ENCODE measurements at regions not wholly inside any gene's neighbourhood (a gene's known extent, or its start where the extent isn't known, plus 50 kb on each side); places are given as distances from the start of the nearest gene placed in this dataset.
"Not testable (repeated sequence)": the region's sequence is repeated elsewhere in the genome, so short reads cannot be mapped to it uniquely, and the experiment has no call there.

DNA sequence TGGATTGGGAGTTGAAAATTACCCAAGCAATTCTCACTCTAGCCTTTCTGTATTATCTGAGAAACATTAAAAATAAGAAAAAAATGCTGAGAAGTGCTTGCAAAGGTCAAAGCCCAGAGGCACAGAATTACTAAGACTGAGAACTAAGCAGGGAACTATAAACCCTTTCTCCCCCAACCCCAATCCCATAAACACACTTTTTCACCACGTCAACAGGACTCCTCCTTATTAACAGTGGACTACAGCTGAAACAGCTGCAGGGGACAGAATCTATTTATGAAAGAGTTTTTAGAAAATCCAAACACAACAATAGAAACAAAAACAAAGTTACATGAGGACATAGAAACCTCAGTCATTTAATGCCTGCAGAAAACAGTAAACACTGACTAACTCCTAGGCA is 984.1 kb downstream of the TRAM1L1 start:
- H2AFZ ChIP-seq (ENCODE audit: low read length): no peak overlapping the region
- no peaks in the 10 kb centered on the region for H3K4me1 ChIP-seq (ENCODE audit: low read length)
- no peak overlapping the region for H3K4me3 ChIP-seq (ENCODE audit: low read length)
- no peaks in the 10 kb centered on the region for H3K27me3 ChIP-seq (replicated peaks; ENCODE audit: insufficient read depth, low read length)
- no peaks in the 10 kb centered on the region for H3K79me2 ChIP-seq (ENCODE audit: low read length)
- no peaks in the 10 kb centered on the region for H3K9me2 ChIP-seq (replicated peaks; ENCODE audit: insufficient read depth, low read length)
- H3K36me3 ChIP-seq (replicated peaks; ENCODE audit: insufficient read depth, low read length): no peaks in the 10 kb centered on the region
- H3K27ac ChIP-seq (ENCODE audit: low read length): no peak overlapping the region
- no peak for DNase-seq
- H4K20me1 ChIP-seq (ENCODE audit: insufficient read depth, low read length): no peaks in the 10 kb centered on the region
- H3K4me2 ChIP-seq (ENCODE audit: low read depth, low read length): no peak overlapping the region
- no peak overlapping the region for H3K9ac ChIP-seq (ENCODE audit: low read length)
- TF ChIP-seq CTCF (IDR thresholded peaks at IDR 0.05; ENCODE audit: low read length) (no peak), EZH2 (optimal IDR thresholded peaks at IDR 0.05; ENCODE audit: low read depth, low read length) (no peak), EZH2phosphoT487 (IDR thresholded peaks at IDR 0.05; ENCODE audit: low read length) (no peak)
- no peaks in the 10 kb centered on the region for H3F3A ChIP-seq (ENCODE audit: insufficient read depth, low read length)
- H3K9me3 ChIP-seq (replicated peaks; ENCODE audit: insufficient read depth, low read length): no peaks in the 10 kb centered on the region

- Histone ChIP-seq H3K36me3 (replicated peaks; ENCODE audit: insufficient read depth, low read length) (no peaks in the 10 kb centered on the region), H3K27ac (ENCODE audit: low read length) (no peak overlapping the region), H3K4me2 (ENCODE audit: low read depth, low read length) (no peak overlapping the region), H3K79me2 (ENCODE audit: low read length) (no peaks in the 10 kb centered on the region), H3F3A (ENCODE audit: insufficient read depth, low read length) (no peaks in the 10 kb centered on the region), H2AFZ (ENCODE audit: low read length) (no peak overlapping the region), H3K4me1 (ENCODE audit: low read length) (no peaks in the 10 kb centered on the region), H3K4me3 (ENCODE audit: low read length) (no peak overlapping the region), H4K20me1 (ENCODE audit: insufficient read depth, low read length) (no peaks in the 10 kb centered on the region), H3K9me3 (replicated peaks; ENCODE audit: insufficient read depth, low read length) (no peaks in the 10 kb centered on the region), H3K9me2 (replicated peaks; ENCODE audit: insufficient read depth, low read length) (no peaks in the 10 kb centered on the region), H3K27me3 (replicated peaks; ENCODE audit: insufficient read depth, low read length) (no peaks in the 10 kb centered on the region), H3K9ac (ENCODE audit: low read length) (no peak overlapping the region)
- DNase-seq: no peak
- no peak for TF ChIP-seq CTCF (IDR thresholded peaks at IDR 0.05; ENCODE audit: low read length)
- no peak for TF ChIP-seq EZH2 (optimal IDR thresholded peaks at IDR 0.05; ENCODE audit: low read depth, low read length)
- no peak for TF ChIP-seq EZH2phosphoT487 (IDR thresholded peaks at IDR 0.05; ENCODE audit: low read length)
Observed at GRCh38 chr4:116099596-116099995, 985.8 kb downstream of the TRAM1L1 start.

DNA sequence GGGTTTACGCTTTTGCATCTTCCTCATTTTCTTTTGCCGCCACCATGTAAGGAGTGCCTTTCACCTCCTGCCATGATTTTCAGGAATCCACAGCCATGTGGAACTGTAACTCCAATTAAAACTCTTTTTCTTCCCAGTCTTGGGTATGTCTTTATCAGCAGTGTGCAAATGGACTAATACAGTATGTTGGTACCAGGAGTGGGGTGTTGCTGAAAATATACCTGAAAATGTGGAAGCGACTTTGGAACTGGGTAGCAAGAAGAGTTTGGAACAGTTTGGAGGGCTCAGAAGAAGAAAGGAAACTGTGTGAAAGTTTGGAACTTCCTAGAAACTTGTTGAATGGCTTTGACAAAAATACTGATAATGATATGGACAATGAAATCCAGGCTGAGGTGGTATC is 983.9 kb upstream of the NDST4 start:
- H3K9me3 ChIP-seq (replicated peaks; ENCODE audit: insufficient read depth, low read length); H3K4me3 ChIP-seq (ENCODE audit: low read length); H4K20me1 ChIP-seq (ENCODE audit: insufficient read depth, low read length); H3F3A ChIP-seq (ENCODE audit: insufficient read depth, low read length); H3K9ac ChIP-seq (ENCODE audit: low read length); H3K4me2 ChIP-seq (ENCODE audit: low read depth, low read length); DNase-seq; H3K27me3 ChIP-seq (replicated peaks; ENCODE audit: insufficient read depth, low read length); H3K27ac ChIP-seq (ENCODE audit: low read length); H3K9me2 ChIP-seq (replicated peaks; ENCODE audit: insufficient read depth, low read length); H3K79me2 ChIP-seq (ENCODE audit: low read length); H3K36me3 ChIP-seq (replicated peaks; ENCODE audit: insufficient read depth, low read length); H3K4me1 ChIP-seq (ENCODE audit: low read length); H2AFZ ChIP-seq (ENCODE audit: low read length): not testable (repeated sequence)

DNA sequence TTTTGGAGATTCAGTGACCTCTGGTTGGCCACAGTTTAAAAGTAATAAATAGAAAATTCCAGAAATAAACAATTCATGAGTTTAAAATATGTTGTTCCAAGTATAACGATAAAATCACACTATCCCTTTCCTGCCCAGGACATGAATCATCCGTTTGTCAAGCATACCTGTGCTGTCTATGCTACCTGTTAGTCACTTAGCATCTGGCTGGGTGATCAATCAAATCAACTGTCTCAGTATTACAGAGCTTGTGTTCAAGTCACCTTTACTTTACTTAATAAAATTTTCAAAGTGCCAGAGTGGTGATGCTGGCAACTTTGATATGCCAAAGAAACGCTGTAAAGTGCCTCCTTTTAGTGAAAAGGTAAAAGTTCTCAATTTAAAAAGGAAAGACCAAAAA is 979.5 kb upstream of the NDST4 start:
- Histone ChIP-seq H2AFZ (ENCODE audit: low read length) (no peak overlapping the region), H3K79me2 (ENCODE audit: low read length) (no peaks in the 10 kb centered on the region), H3K36me3 (replicated peaks; ENCODE audit: insufficient read depth, low read length) (no peaks in the 10 kb centered on the region), H3K9ac (ENCODE audit: low read length) (no peak overlapping the region), H3K4me3 (ENCODE audit: low read length) (no peak overlapping the region), H3K9me2 (replicated peaks; ENCODE audit: insufficient read depth, low read length) (no peaks in the 10 kb centered on the region), H4K20me1 (ENCODE audit: insufficient read depth, low read length) (no peaks in the 10 kb centered on the region), H3K4me1 (ENCODE audit: low read length) (no peaks in the 10 kb centered on the region), H3K9me3 (replicated peaks; ENCODE audit: insufficient read depth, low read length) (no peaks in the 10 kb centered on the region; the same call in 1 of the 2 replicates), H3F3A (ENCODE audit: insufficient read depth, low read length) (no peaks in the 10 kb centered on the region), H3K27ac (ENCODE audit: low read length) (no peak overlapping the region), H3K4me2 (ENCODE audit: low read depth, low read length) (no peak overlapping the region), H3K27me3 (replicated peaks; ENCODE audit: insufficient read depth, low read length) (no peaks in the 10 kb centered on the region)
- DNase-seq: no peak
- TF ChIP-seq CTCF (IDR thresholded peaks at IDR 0.05; ENCODE audit: low read length) (no peak), EZH2 (optimal IDR thresholded peaks at IDR 0.05; ENCODE audit: low read depth, low read length) (no peak), EZH2phosphoT487 (IDR thresholded peaks at IDR 0.05; ENCODE audit: low read length) (no peak)

All from MM.1S (cell line).